ENCODE measurements at regions not wholly inside any gene's neighbourhood (a gene's known extent, or its start where the extent isn't known, plus 50 kb on each side); places are given as distances from the start of the nearest gene placed in this dataset.

- TF ChIP-seq HDAC2 (IDR thresholded peaks at IDR 0.05; ENCODE audit: borderline replicate concordance in 1 of 2, low read depth in 2 of 2, low read length in 2 of 2) (peak in 1 of 2 experiments; percentile 54; a peak in 1 of 4 replicates), RXRA (IDR thresholded peaks at IDR 0.05; ENCODE audit: insufficient read depth, low read depth, low read length) (no peak), EGR1 (IDR thresholded peaks at IDR 0.05; ENCODE audit: borderline replicate concordance, low read depth, low read length) (peak; percentile 47; the same call in 1 of the 2 replicates), POLR2A (IDR thresholded peaks at IDR 0.05; ENCODE audit: control extremely low read depth in 1 of 2, low read depth in 2 of 2, low read length in 2 of 2) (peak in 1 of 2 experiments; percentile 29; a peak in 2 of 3 replicates), NRF1 (IDR thresholded peaks at IDR 0.05; ENCODE audit: low read depth, low read length) (no peak), RBBP5 (IDR thresholded peaks at IDR 0.05; ENCODE audit: borderline replicate concordance, low read depth, low read length) (peak; percentile 83), CREB1 (IDR thresholded peaks at IDR 0.05) (peak; percentile 89), ATF2 (IDR thresholded peaks at IDR 0.05; ENCODE audit: low read length) (no peak), CBX8 (IDR thresholded peaks at IDR 0.05; ENCODE audit: borderline replicate concordance, low read depth, low read length) (no peak), GTF2F1 (IDR thresholded peaks at IDR 0.05; ENCODE audit: borderline replicate concordance, low read depth, low read length) (no peak), JUND (IDR thresholded peaks at IDR 0.05; ENCODE audit: low read length) (no peak), SRF (IDR thresholded peaks at IDR 0.05; ENCODE audit: low read depth, low read length) (no peak), JUN (IDR thresholded peaks at IDR 0.05; ENCODE audit: low read depth, low read length) (no peak), KDM4A (IDR thresholded peaks at IDR 0.05; ENCODE audit: low read depth, low read length, severe bottlenecking) (no peak), SIN3A (conservative IDR thresholded peaks at IDR 0.05 in 1 of 2, IDR thresholded peaks at IDR 0.05 in 1 of 2; ENCODE audit: low read depth in 1 of 2, low read length in 2 of 2) (peak; percentile 17 to 26; a peak in 1 of 4 replicates), TAF7 (optimal IDR thresholded peaks at IDR 0.05; ENCODE audit: borderline replicate concordance, low read depth, low read length) (no peak), POU5F1 (IDR thresholded peaks at IDR 0.05; ENCODE audit: low read depth, low read length) (no peak)
These were observed 216.3 kb upstream of the DTNA start (continued) for GRCh38 chr18:34493566-34494358.
